ENCODE measurements at regions not wholly inside any gene's neighbourhood (a gene's known extent, or its start where the extent isn't known, plus 50 kb on each side); places are given as distances from the start of the nearest gene placed in this dataset.

DNA sequence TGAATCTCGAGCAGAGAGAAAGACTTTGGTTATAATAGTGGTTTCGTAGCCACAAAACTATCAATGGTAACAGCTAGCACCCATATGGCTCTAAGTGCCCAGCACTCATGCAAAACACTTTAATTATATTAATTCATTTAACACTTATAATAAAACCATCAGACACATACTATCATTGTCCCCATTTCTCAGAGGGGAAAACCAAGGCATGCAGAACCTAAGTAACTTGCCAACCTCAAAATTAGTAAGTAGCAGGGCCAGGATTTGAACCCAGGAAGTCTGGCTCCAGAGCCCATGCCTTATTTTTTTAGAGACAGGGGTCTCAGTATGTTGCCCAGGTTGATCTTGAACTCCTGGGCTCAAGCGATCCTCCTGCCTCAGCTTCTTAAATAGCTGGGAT, 145.6 kb upstream of the HS3ST2 start:
- Histone ChIP-seq H3K4me1 (ENCODE audit: insufficient read depth) (no peaks in the 10 kb centered on the region), H3K4me3 (no peak overlapping the region), H3K9me2 (replicated peaks; ENCODE audit: insufficient read depth) (no peaks in the 10 kb centered on the region), H2AFZ (no peak overlapping the region), H4K20me1 (ENCODE audit: insufficient read depth, poor library complexity, severe bottlenecking) (no peaks in the 10 kb centered on the region), H3K36me3 (replicated peaks; ENCODE audit: insufficient read depth, low read depth) (no peaks in the 10 kb centered on the region), H3K27me3 (peaks cover 32% of the 10 kb centered on the region), H3K4me2 (no peak overlapping the region), H3K27ac (no peak overlapping the region), H3K79me2 (no peaks in the 10 kb centered on the region), H3K9me3 (ENCODE audit: low read depth) (no peaks in the 10 kb centered on the region)
- no peak for DNase-seq (ENCODE audit: low spot score)
- TF ChIP-seq EZH2 (IDR thresholded peaks at IDR 0.05; ENCODE audit: borderline replicate concordance) (no peak), EZH2phosphoT487 (IDR thresholded peaks at IDR 0.05; ENCODE audit: low read depth, severe bottlenecking, unreplicated experiment) (no peak)
- TF ChIP-seq, protein P1, sequence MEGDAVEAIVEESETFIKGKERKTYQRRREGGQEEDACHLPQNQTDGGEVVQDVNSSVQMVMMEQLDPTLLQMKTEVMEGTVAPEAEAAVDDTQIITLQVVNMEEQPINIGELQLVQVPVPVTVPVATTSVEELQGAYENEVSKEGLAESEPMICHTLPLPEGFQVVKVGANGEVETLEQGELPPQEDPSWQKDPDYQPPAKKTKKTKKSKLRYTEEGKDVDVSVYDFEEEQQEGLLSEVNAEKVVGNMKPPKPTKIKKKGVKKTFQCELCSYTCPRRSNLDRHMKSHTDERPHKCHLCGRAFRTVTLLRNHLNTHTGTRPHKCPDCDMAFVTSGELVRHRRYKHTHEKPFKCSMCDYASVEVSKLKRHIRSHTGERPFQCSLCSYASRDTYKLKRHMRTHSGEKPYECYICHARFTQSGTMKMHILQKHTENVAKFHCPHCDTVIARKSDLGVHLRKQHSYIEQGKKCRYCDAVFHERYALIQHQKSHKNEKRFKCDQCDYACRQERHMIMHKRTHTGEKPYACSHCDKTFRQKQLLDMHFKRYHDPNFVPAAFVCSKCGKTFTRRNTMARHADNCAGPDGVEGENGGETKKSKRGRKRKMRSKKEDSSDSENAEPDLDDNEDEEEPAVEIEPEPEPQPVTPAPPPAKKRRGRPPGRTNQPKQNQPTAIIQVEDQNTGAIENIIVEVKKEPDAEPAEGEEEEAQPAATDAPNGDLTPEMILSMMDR (IDR thresholded peaks at IDR 0.05; ENCODE audit: poor library complexity), result no peak
- WGBS (ENCODE audit: low lambda C conversion rate, missing lambda C conversion rate), result 88% methylated on average over 3 of the region's 3 CpGs

DNA sequence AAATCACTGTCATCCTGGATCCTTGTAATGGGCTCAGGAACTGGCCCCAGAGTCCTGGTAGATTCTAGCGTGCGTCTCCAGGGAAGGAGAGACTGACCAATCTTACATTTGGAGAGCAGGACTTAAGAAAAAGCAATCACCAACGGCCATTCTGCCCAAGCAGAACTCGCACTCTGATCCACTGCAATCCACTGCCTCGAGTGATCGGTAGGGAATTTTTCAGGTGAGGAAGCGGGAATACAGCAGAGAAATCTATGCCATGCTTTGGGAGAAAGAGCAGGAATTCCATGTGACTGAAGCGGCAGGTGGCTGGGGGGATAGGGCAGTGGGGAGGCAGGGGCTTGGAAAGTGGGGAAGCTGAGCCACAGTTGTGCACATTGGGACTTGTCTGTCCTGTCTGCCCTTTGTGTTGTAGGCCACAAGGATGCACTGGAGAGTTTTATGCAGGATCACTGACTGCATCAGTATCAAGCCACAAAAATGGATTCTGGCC, 143.9 kb upstream of the HS3ST2 start:
- Histone ChIP-seq H3K36me3 (replicated peaks; ENCODE audit: insufficient read depth, low read depth) (no peaks in the 10 kb centered on the region), H3K4me1 (ENCODE audit: insufficient read depth) (no peaks in the 10 kb centered on the region), H2AFZ (no peak overlapping the region), H3K79me2 (no peaks in the 10 kb centered on the region), H3K9me2 (replicated peaks; ENCODE audit: insufficient read depth) (no peaks in the 10 kb centered on the region), H3K9me3 (ENCODE audit: low read depth) (no peaks in the 10 kb centered on the region), H3K4me3 (no peak overlapping the region), H3K27ac (no peak overlapping the region), H3K27me3 (peaks cover 41% of the 10 kb centered on the region), H3K4me2 (no peak overlapping the region), H4K20me1 (ENCODE audit: insufficient read depth, poor library complexity, severe bottlenecking) (no peaks in the 10 kb centered on the region)
- 96% methylated on average over 8 of the region's 8 CpGs for WGBS (ENCODE audit: low lambda C conversion rate, missing lambda C conversion rate)
- no peak for TF ChIP-seq EZH2 (IDR thresholded peaks at IDR 0.05; ENCODE audit: borderline replicate concordance)
- TF ChIP-seq, protein P1 (IDR thresholded peaks at IDR 0.05; ENCODE audit: poor library complexity), result no peak
- TF ChIP-seq EZH2phosphoT487 (IDR thresholded peaks at IDR 0.05; ENCODE audit: low read depth, severe bottlenecking, unreplicated experiment), result no peak
- no peak for DNase-seq (ENCODE audit: low spot score)

DNA sequence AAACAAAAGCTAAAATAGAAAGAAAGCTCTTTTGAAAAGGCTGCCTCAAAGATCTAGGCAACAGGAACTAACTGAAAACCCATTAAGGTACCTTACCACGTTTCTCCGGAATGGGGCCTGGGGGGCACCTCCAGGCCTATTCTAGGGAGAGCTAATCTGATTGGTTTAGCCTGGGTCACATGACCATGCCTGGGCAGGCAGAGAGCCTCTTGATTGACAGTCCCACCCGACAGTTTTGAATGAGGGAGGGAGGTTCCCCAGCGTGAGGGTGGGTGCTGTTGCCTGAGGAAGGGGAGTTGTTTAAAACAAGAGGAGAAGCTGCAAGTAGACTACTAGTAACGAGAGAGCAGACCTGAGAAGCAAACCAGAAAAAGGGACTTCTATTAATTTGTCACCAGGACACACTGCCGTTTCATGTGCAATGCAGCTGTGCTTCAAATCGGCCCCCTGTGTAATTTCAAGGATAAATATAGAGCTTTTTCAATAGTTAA, 143.4 kb upstream of the HS3ST2 start:
- DNase-seq (ENCODE audit: low spot score), result no peak
- H2AFZ ChIP-seq, result no peak overlapping the region
- no peaks in the 10 kb centered on the region for H4K20me1 ChIP-seq (ENCODE audit: insufficient read depth, poor library complexity, severe bottlenecking)
- no peak overlapping the region for H3K4me2 ChIP-seq
- H3K27ac ChIP-seq, result no peak overlapping the region
- no peaks in the 10 kb centered on the region for H3K9me3 ChIP-seq (ENCODE audit: low read depth)
- H3K79me2 ChIP-seq, result no peaks in the 10 kb centered on the region
- H3K36me3 ChIP-seq (replicated peaks; ENCODE audit: insufficient read depth, low read depth), result no peaks in the 10 kb centered on the region
- no peak for TF ChIP-seq EZH2 (IDR thresholded peaks at IDR 0.05; ENCODE audit: borderline replicate concordance)
- no peak for TF ChIP-seq EZH2phosphoT487 (IDR thresholded peaks at IDR 0.05; ENCODE audit: low read depth, severe bottlenecking, unreplicated experiment)
- no peak overlapping the region for H3K4me3 ChIP-seq
- H3K4me1 ChIP-seq (ENCODE audit: insufficient read depth), result no peaks in the 10 kb centered on the region
- no peaks in the 10 kb centered on the region for H3K9me2 ChIP-seq (replicated peaks; ENCODE audit: insufficient read depth)
- peaks cover 38% of the 10 kb centered on the region for H3K27me3 ChIP-seq
- 42% methylated on average over 7 of the region's 7 CpGs for WGBS (ENCODE audit: low lambda C conversion rate, missing lambda C conversion rate)

DNA sequence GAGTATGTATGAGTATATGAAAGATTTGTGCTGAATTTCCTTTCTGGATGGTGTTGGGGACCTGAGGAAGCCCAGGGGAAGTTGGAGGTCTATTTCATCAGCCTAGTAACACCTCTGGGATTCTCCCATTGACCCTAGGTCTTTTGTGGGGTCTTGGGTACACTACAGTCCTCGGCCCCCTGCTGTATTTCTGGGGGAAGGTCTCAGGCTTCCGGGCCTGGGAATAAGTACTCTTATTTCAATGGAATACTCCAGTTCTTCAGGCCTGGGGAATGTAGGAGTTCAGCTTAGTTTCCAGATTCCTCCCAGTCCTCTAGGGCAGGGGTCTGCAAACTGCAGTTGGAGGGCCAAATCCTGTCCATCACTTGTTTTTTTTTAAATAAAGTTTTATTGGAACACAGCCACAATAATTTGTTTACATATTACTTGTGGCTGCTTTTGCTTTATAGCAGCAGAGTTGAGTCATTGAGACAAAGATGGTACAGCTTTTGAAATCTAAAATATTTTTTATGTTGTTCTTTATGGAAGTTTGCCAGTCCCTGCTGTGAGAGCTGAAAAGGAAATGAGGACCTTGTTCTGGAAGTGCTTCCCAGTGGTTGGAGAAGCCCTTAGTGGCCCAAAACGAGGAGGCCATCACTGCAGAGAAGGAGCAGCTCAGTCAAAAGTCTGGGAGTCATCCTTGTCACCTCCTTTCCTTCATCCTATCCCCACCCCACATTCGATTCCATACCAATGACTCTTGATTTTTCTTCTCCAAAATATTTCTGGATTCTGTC, 142.5 kb upstream of the HS3ST2 start:
- Histone ChIP-seq H3K36me3 (replicated peaks; ENCODE audit: insufficient read depth, low read depth) (no peaks in the 10 kb centered on the region), H3K79me2 (no peaks in the 10 kb centered on the region), H2AFZ (no peak overlapping the region), H3K9me2 (replicated peaks; ENCODE audit: insufficient read depth) (no peaks in the 10 kb centered on the region), H3K4me2 (no peak overlapping the region), H3K4me1 (ENCODE audit: insufficient read depth) (no peaks in the 10 kb centered on the region), H3K27me3 (peaks cover 37% of the 10 kb centered on the region), H3K4me3 (no peak overlapping the region), H4K20me1 (ENCODE audit: insufficient read depth, poor library complexity, severe bottlenecking) (no peaks in the 10 kb centered on the region), H3K9me3 (ENCODE audit: low read depth) (no peaks in the 10 kb centered on the region), H3K27ac (no peak overlapping the region)
- TF ChIP-seq EZH2 (IDR thresholded peaks at IDR 0.05; ENCODE audit: borderline replicate concordance) (no peak), EZH2phosphoT487 (IDR thresholded peaks at IDR 0.05; ENCODE audit: low read depth, severe bottlenecking, unreplicated experiment) (no peak)
- TF ChIP-seq, protein P1 (IDR thresholded peaks at IDR 0.05; ENCODE audit: poor library complexity), result no peak
- 76% methylated on average over 4 of the region's 4 CpGs for WGBS (ENCODE audit: low lambda C conversion rate, missing lambda C conversion rate)
- DNase-seq (ENCODE audit: low spot score), result no peak

Data from hepatocyte (in vitro differentiated cells).